ENCODE measurements at regions not wholly inside any gene's neighbourhood (a gene's known extent, or its start where the extent isn't known, plus 50 kb on each side); places are given as distances from the start of the nearest gene placed in this dataset.

DNA sequence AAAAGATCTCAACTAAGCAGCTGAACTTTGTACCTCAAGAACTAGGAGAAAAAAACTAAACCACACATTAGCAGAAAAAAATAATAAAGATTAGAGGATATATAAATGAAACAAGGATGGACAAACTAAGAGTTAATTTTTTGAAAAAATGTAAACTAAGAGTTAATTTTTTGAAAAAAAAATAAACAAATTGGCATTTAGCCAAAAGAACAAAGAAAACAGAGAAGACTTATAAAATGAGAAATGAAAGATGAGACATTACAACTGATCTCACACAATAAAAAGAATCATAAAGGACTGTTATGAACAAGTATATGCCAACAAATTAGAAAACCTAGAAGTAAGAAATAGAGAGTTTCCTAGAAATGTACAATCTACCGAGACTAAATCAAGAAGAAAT lies 859.2 kb upstream of the GYPC start:
- TF ChIP-seq EZH2 (IDR thresholded peaks at IDR 0.05; ENCODE audit: borderline replicate concordance, low read length) (no peak), CTCF (conservative IDR thresholded peaks at IDR 0.05 in 1 of 2, IDR thresholded peaks at IDR 0.05 in 1 of 2; ENCODE audit: extremely low read depth in 1 of 2, insufficient read depth in 1 of 2, low read depth in 1 of 2, low read length in 2 of 2) (no peak)
